ENCODE measurements at regions not wholly inside any gene's neighbourhood (a gene's known extent, or its start where the extent isn't known, plus 50 kb on each side); places are given as distances from the start of the nearest gene placed in this dataset.

DNA sequence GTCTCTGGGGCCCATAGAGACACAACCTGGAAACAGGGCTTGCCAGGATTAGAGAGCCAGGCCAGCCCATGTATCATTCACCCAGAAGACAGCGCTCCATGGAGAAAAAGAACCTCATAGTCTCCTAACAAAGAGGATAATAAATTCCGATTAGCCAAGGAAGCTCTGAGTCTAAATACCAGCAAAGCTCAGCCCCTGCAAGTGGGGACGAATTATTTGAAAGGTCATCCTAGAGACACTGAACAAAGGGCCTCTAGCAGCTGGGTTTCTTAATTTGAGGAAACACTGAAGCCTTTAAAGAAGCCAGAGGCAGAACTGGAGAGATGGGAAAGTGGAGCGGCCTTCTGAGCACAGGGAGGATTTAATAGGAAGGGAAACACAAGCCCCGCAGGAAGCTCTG lies 287.1 kb upstream of the ZNF462 start:
- DNase-seq, result no peak

DNA sequence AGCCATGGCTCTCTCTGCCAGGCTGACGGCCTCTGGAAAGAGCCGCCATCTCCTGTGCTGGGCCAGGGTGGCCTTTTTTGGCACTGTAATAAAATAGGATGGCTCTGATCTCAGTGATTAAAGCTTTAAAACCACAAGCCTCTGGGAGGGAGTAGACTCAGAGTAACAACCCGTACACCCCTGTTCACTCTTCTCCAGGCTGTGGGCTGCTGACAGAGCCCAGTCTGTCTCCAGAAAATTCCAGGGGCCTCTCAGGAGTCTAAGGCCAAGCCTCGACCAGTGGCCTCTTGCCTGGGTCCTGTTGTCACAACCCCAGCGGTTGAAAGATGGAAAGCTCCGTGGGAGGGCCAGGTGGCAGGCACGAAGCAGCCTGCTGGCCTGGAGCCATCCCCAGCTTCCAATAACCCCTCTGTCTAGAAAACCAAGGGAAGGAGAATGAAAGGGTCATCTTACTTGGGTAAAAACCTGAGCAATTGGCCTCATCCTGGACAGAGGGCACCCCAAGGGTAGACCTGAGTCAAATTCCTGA lies 286.7 kb upstream of the ZNF462 start:
- no peak for DNase-seq

DNA sequence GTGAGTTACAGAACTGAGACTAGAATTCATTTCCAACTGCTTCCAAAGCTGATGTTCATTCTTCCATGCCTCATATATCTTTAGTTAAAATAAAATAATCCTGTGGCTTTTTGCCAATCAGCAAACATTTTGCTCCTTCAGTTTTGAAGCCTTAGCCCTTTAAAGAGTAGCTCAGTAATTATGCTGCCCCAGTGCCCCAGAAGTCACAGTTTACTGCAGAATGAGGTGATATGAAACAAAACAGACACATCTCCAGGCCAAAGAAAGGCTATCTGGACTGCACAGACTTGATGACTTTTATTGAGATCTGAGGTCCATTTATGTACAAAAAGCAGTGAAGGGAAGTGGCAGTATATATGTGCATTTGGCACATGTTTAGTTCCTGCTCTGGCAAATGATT lies 285.8 kb upstream of the ZNF462 start:
- no peak for DNase-seq

DNA sequence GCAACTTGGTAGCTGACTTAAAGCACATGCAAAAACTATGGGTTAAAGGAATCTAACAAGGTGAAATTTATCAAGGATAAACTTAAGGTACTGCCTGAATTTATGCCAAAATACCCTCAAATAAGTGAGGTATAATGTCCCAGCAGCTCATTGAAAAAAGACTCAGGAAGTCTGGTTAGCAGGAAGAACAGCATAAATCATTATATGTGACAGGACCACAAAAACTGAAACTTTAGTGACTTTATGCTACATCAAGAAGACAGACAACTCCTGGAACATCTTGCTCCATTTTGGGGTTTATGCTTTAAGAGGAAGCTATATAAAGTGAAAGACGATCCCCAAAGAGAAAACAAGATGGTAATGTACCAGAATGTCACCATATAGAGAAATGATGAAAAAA lies 282.4 kb upstream of the ZNF462 start:
- no peak for DNase-seq

DNA sequence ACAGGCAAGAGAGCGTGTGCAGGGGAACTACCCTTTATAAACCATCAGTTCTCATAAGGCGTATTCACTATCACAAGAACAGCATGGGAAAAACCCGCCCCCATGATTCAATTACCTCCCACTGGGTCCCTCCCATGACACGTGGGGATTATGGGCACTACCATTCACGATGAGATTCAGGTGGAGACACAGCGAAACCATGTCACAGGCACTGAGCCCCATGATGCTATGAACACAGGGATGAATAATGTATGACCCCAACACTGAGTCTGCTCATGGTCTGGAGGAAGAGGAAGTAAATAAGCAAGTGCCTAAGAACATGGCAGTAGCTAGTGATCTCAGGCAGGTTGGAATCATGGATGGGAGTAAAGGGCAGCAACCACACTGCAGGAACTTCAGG lies 281.0 kb upstream of the ZNF462 start:
- no peak for DNase-seq

DNA sequence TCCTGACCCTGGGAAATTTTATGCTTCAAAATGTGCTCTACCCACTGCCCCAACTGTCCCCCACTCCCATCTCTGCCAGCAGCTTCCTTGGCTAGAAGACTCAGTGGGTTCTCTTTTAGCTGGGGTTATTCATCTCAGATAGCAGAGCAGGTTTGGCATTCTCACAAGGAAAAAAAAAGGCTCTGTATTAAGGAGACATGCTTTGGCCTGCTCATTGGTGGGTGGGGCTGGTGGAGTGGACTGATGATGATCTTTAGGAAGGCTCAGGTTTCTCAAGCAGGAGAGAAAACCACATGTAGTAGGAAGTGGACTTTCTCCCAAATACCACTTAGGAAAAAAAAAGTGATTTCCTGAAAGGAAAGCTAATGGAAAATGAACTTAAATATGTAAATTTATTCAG lies 279.2 kb upstream of the ZNF462 start:
- DNase-seq, result no peak

DNA sequence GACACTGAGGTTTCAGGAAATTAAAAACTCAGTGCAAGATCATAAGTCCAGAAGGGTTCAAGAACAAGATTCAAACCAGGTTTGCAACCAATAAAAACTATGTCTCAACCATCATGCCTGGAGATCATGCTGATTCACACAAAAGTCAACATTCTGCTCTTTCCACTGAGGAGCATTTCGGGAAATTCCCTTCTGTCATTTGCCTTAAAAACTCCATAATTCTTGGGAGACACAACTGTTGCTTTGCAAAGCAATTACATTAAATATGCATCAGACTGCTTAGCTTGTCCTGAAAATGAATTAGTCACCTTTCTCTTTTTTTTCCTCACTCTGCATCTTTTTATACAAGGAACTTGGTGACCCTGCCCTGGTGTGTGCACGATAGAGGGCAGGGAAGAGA lies 275.9 kb upstream of the ZNF462 start:
- DNase-seq, result no peak

DNA sequence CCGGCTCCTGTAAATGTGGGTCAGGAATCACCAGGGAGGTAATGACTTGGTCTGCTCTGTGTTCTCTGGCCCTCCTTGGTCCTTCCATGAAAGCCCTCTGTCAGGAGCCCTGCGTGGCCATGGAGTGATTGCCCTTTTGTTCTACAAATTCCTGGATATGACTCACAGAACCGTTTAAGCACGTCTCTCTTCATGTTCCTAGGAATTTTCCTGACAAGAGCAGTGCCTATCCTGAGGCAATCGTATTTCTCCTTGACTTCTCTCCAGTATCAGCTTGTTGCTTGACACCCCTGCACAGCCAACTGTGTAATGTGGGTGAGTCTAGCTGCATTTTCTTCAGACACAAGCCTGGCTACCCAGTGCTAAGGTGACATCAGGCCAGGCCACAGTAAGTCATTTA lies 274.3 kb upstream of the ZNF462 start:
- DNase-seq, result no peak

DNA sequence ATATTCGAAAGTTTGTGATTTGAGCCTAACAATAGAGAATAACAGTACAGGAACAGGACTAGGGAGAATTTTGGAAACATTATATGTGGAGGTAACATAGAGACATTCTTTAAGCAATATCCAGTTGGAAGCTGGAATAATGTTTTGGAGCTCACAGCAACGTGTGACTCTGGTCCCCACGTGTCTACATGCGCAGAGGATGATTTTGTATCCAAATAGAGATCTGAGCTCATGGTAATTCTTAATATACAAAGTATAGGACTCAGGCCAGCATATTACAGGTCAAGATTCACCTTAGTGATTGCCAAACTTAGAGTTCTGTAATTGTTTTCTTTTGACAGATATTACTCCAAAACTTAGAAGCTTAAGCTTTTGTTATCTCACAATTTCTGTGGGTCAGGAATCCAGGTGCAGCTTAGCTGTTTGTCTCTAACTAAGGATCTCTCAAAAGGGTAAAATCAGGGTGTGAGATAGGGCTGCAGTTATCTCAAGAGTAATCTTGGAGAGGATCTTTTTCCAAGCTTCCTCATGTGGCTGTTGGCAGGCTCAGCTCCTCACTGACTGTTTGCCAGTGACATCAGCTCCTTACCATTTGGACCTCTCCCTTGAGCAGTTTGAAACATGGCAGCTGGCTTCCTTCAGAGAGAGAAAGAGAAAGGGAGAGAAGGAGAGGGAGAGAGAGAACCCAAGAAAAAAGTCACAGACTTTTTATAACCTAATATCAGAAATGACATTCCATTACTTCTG lies 272.0 kb upstream of the ZNF462 start:
- no peak for DNase-seq

DNA sequence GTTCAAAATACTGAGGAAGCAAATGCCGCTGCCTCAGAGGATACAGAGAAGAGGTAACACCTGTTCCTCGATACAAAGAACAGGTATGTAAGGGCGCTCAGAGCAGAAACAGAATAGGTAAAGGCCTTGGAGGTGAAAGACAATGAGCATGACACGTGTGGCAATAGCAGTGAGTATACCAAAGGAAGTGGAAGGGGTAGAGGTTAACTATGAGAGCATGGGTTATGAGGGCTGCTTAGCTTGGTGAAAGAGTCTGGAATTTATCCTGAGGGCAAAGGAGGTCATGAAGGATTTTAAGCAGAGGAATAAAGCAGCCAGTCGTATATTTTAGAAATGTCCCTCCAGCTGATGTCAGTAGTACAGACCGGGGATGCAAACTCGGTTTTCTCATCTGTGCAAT lies 269.8 kb upstream of the ZNF462 start:
- DNase-seq, result no peak

DNA sequence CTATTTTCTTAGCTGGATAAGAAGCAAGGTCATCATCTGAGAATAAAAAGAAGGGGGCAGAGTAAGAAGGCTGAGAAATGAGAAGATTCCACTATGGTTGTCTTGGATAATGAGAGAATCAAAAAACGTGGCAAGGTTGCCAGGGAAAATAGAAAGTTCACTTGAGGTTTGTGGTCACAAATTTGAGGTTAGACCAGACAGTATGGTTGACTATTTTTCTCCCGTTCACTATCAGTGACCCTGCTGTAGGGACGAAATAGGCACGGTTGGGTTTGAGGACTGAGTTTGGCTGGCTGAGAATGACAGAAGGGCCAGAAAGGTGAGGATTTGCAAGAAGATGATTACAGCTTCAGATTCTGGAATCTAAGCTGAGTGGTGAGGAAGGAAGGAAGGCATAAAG lies 266.0 kb upstream of the ZNF462 start:
- no peak for DNase-seq

DNA sequence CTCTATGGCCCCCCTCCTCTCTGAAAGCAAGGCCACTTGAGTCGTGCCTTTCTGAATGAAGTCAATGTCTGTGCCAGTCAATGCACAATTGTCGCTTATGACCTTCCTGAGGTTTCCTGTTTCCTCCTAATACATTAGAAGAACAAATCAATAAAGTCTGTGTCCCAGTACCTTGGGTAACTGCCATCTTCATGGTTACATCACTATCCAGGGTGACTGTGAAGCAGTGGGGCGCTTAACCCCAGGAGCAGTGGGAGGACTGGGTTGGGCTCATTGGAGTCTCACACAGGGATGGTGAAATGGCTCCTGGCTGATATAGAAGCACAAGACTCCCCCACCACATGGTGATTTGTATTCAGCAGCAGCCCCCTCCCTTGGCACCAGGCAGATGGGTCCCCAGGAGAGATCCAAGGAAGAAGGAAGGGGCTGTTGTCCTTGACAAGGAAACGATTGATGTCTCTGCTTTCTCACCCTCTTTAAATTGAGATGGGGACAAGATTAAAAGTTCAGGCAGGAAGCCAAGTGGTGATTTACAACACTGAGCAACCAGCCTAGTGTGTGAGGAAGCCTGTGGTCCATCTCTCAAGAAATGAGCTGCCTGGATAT lies 261.9 kb upstream of the ZNF462 start:
- DNase-seq, result no peak

DNA sequence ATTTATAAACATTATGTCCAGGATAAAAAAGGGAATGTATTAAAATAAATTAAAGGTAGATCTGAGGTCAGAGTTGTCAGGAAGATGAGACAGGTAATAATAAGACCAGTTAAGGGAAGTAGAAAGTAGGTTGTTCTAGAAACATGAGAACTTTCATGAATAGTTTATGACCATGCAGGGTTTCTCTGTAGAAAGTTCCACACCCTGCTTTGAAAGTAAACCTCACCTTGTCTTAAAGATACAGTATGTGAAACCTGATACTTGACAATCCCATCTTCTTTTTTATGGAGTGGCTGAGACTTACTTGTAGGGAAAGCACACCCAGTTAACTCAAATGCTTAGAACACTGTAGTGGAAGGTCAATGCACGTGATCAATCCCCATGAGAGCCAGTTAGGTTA lies 260.6 kb upstream of the ZNF462 start:
- DNase-seq, result no peak

DNA sequence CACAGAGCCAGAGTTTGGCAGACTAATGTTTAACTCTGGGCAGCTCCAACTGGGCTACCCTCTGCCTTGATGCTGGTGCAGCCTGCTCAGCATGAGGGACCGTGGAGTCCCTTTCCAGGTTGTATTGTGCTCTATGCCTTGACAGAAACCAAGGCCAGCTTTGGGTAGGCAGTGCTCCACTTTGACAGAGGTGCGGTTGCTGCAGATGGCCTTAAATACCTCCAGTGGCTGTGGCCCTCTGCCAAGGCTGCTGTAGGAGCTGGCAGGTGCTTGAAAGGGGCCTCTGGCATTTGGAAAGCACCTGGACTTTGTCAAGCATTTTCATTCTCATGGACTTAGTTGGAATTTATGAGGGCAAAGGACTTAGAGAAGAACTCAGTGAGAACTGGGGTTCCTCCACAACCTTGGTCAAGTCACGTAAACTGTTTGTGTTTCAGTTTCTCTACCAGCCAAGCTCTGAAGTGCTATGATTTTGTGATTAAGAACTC lies 249.7 kb upstream of the ZNF462 start:
- DNase-seq, result no peak

DNA sequence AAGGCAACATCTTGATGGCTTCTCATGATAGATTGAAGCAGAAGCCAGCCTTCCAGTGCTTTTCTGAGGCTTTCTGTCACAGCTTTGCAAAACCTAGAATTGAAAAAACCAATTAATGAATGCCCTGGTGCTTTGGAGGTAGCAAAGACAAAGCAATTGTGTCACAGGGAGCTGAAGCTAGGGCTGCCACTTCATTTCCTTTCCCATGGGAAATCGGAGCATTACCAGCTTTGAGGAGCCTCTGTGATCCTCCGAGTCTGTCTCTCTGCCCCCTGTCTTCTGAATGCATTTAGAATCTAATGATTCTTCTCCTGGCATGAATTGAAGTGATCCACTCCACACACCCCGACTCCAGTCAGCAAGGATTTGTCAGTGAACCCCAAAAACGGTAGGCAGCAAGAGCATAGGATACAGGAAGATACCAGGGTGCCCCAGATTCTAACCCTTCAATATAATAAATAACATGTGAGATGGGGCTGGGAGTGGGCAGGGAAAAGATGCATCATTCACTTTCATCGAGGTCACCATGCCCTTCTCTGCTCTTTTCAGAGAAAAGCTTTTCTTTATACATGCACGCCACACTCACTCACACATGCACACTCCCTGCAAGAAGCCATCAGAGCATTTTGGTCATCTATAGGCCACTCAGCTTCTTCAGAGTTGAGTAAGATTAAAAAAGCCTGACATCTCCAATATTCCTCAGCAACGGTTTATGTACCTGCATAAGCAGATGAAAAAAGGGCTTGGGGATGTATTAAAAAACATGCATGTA lies 247.7 kb upstream of the ZNF462 start:
- DNase-seq, result no peak

DNA sequence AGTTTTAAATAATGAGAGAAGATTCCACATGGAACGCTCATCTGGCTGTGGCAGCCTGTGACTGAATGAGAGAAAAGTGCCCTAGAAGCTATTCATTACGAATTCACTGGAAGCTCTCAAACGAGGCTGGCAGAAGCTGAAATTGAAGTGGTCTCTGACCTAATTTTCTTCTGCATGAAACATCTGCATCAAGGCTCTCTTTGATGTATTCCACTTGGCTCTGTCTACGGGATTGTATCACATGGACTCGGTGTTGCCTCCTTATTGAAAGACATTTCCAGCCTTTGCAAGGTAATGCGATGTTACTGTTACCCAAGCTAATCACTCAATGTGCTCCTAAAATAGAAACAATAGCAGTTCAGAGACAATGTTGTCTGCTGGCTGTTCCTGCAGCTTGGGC lies 246.9 kb upstream of the ZNF462 start:
- no peak for DNase-seq

DNA sequence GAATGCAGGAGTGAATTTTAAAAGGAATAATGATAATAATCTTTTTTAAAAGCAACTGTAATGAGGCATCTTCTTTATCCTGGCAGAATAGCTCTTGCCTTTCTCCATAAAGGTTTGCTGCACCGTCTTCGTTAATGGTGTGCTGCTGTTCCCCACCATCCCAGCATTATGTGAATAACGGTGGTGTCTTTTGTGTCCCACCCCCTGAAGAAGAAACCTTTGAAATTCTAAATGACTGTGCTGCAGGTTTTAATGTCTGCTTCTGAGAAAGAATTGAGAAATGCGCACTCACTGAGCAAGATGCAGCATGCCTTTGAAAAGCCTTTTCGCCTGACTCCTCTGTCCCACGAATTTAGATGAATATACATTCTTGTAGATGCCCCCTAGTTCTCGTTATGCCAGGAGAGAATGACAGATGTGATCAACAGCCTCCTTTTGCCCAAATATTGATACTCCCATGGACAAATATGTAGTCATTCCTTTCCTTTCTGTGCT lies 246.1 kb upstream of the ZNF462 start:
- no peak for DNase-seq

DNA sequence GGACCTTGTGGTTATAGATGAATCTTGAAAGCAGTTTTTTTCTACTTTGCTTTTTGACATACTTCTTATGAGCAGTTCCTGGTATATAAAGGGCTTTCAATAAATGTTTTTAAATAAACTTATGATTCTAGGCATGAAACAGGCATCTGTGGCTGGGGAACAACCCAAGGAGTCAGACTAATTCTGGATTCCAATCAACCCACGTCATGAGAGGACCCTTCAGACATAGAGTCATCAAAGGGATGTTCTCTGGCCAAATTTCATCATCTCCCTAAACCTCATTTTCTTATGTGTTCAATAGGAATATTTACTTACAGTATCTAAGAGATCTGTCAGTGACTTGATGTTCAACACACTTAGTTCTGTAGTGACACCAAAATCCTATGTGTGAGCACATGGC lies 243.8 kb upstream of the ZNF462 start:
- DNase-seq, result no peak

DNA sequence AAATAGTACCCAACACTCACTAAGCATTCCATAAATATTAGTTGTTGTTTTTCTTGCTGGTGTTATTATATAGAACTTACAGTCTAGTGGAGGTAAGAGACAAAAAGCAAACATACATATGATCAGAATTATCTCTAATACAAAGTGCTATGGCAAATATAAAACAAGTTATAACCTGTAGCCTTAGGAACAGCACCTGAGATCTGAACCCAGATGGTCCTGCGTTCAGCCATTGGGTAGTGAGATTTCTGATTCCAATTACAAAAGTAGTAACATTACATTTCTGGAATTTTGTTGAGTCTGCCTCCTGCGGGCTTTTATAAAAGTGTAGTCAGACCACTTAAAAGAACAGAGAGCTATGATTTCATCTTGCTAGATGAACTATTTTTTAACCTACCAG lies 242.9 kb upstream of the ZNF462 start:
- DNase-seq, result no peak

DNA sequence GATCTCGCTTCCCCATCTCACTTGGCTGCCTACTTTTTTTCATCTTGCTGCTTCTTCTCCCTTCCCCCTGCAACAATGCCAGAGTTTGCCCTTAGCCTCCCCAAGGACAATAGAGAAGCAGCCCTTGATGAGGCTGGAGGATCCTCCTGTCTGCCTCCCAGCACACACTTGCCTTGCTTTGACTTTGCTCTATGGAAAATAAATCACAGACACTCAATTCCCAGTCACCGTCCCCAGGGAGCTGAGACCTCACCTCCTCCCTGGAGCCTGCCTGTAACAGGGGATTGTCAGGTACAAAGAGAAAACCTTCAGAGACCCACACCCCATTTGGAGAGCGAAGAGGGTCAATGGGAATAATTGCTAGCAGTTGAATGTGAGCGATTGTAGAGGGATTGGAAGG lies 242.1 kb upstream of the ZNF462 start:
- DNase-seq, result no peak

DNA sequence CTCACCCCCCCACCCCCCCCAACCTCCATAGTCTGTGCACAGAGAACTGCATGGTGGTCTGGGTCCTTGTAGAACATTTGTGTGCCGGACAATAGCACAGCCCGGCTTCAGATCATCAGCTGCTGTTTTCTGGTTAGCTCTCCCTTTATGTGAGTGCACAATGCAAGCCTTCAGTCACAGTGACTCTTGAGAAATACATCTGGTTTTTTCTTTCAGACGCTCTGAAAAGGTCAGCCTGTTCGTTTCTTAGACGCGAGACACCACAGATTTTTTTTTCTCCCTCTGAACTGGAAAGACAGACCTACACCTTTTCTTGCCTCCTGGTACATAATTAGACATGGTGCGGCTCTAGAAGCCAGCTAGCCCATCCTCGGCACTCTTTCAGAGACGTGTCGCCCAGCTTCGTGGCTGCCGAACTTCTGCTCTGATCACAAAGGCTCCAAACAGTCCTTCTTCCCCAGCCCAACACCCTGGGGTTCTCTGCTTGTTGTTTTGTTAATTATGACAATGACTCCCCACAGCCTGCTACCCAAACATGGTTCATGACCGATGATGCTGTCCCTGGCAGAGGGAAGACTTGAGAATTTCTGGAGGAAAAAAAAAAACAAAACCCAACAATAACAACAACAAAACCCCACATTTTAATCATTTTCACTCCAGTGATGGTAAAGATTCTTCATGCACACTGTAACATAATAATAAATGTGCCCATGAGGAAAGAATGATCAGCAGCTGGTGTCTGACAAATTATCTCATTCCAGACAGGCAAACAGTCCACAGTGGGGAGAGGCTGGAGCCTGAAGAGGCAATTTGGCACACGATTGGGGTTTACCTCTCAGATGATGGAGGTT lies 241.4 kb upstream of the ZNF462 start:
- DNase-seq, result no peak

DNA sequence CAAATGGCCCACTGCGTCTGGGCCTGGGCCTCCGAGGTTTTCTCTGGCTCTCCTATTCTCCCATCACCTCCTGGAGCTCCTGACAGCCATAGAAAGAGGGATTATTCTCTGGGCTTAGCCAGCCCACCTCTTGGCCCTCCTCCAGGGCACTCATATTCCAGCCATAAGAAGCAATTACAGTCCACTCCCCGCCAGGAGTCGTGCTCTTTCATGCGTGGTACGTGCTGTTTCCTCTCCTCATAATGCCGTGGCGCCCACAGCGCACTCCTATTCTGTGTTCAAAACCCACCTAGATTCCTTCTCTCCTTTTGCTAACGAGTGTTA lies 240.8 kb upstream of the ZNF462 start:
- no peak for DNase-seq

DNA sequence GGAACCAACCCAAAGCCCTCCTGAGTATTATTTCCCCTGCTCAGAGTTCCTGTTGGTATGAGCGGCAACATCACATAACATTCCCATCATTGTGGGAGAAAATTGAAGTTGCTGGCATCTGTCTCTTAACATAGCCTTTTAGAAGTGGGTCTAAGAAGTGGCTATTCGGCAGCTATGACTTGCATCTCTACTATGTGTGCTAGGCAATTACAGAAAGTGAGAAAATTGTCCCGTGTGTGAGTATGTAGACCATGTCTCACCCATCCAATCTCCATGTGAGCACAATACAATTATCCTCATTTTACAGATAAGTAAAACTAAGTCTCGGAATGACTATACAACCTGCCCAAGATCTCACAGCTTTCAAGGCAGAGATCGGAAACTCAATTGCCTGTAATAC lies 239.4 kb upstream of the ZNF462 start:
- DNase-seq, result no peak

All from activated CD8-positive, alpha-beta memory T cell treated with anti-CD3 and anti-CD28 coated beads for 24 hours (primary cell).